ENCODE measurements at regions not wholly inside any gene's neighbourhood (a gene's known extent, or its start where the extent isn't known, plus 50 kb on each side); places are given as distances from the start of the nearest gene placed in this dataset.

DNA sequence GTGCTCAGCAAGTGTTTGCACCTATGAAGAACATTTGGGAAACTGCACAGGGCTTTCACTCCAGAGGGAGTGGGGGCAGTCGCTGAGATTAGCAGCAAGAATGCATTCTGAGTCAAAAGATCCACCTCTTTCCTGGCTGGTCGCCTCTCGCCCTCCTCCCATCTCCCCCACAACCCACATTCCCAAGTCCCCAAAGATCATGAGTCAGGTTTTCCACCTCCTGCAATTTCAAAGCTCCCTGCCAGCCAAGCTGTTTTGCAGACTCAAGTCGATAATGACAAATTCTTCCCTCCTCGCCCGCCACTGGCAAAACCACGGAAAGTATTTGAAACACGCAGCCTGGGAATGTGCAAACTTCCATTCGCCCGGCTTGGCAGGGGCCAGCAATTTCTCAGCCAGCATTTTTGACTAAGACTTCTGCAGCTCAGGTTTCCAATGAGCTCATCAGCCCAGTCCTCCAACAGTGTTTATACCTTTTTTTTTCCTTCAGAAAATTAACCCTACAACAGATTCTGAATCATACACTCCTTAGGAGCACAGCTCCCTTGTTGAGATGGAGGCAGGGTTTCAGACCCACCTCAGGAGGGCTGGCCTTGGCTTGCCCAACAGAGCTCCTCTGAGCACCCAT is 181.4 kb downstream of the SMAD6 start:
- TF ChIP-seq, protein P1, sequence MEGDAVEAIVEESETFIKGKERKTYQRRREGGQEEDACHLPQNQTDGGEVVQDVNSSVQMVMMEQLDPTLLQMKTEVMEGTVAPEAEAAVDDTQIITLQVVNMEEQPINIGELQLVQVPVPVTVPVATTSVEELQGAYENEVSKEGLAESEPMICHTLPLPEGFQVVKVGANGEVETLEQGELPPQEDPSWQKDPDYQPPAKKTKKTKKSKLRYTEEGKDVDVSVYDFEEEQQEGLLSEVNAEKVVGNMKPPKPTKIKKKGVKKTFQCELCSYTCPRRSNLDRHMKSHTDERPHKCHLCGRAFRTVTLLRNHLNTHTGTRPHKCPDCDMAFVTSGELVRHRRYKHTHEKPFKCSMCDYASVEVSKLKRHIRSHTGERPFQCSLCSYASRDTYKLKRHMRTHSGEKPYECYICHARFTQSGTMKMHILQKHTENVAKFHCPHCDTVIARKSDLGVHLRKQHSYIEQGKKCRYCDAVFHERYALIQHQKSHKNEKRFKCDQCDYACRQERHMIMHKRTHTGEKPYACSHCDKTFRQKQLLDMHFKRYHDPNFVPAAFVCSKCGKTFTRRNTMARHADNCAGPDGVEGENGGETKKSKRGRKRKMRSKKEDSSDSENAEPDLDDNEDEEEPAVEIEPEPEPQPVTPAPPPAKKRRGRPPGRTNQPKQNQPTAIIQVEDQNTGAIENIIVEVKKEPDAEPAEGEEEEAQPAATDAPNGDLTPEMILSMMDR (IDR thresholded peaks at IDR 0.05), result no peak
- ChIA-PET POLR2A (no interaction called here), CTCF (no interaction called here)
- DNase-seq (no peak), ATAC-seq (ENCODE audit: poor library complexity) (no peak)
- Mint-ChIP-seq H3K4me3 (no peak overlapping the region), H3K27ac (no peak overlapping the region), H3K27me3 (peaks cover 4% of the 10 kb centered on the region), H3K9me3 (peaks cover 2% of the 10 kb centered on the region), H3K4me1 (ENCODE audit: low read depth) (no peaks in the 10 kb centered on the region), H3K36me3 (ENCODE audit: low read depth) (no peaks in the 10 kb centered on the region)
- no peaks in the 10 kb centered on the region for H3K9me3 ChIP-seq (ENCODE audit: control insufficient read depth in 1 of 2, insufficient read depth in 1 of 2, low read length in 2 of 2)
- intact Hi-C loops (cut with DNase I, micrococcal nuclease), result no loop called here
- H3K27ac ChIP-seq (ENCODE audit: low read depth in 1 of 2, low read length in 2 of 2), result no peak overlapping the region
- no peak overlapping the region for H3K4me3 ChIP-seq (ENCODE audit: low read length)
- H3K4me1 ChIP-seq (ENCODE audit: insufficient read depth, low read length), result no peaks in the 10 kb centered on the region
- no peaks in the 10 kb centered on the region for H3K36me3 ChIP-seq (ENCODE audit: insufficient read depth, low read length)
- peaks cover 0 to 6% of the 10 kb centered on the region in 2 experiments for H3K27me3 ChIP-seq (ENCODE audit: control insufficient read depth in 1 of 2, insufficient read depth in 2 of 2, low read length in 2 of 2)

DNA sequence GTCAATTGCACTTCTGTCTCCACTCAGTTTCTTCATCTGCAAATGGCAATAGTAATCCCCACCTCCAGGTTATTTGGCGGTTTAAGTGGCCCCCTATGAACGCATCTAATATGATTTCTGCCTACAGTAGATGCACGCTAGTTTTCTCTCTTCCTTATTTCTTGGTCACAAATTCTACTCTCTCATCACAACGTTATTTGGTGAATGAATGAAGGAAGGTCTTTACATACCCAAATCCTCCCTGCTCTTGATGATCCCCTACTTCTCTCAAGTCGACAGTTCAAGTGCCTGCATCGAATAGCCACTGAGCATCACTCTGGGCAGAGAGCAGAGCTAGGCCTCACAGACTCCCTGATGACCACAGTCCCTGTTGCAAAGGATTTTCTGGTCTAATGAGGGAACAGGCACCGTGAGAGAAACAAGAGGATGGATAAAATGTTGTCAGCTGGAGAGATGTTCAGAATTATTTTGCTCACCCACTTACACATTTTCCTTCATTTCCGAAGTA is 181.2 kb upstream of the SMAD3 start:
- Mint-ChIP-seq H3K4me3 (no peak overlapping the region), H3K4me1 (ENCODE audit: low read depth) (no peaks in the 10 kb centered on the region), H3K9me3 (peaks cover 3% of the 10 kb centered on the region), H3K27me3 (peaks cover 4% of the 10 kb centered on the region), H3K27ac (no peak overlapping the region), H3K36me3 (ENCODE audit: low read depth) (no peaks in the 10 kb centered on the region)
- no peak for ATAC-seq (ENCODE audit: poor library complexity)
- H3K4me1 ChIP-seq (ENCODE audit: insufficient read depth, low read length), result no peaks in the 10 kb centered on the region
- H3K27ac ChIP-seq (ENCODE audit: low read depth in 1 of 2, low read length in 2 of 2), result no peak overlapping the region
- H3K27me3 ChIP-seq (ENCODE audit: control insufficient read depth in 1 of 2, insufficient read depth in 2 of 2, low read length in 2 of 2), result peaks cover 0 to 6% of the 10 kb centered on the region in 2 experiments
- H3K36me3 ChIP-seq (ENCODE audit: insufficient read depth, low read length), result no peaks in the 10 kb centered on the region
- no peak overlapping the region for H3K4me3 ChIP-seq (ENCODE audit: low read length)
- H3K9me3 ChIP-seq (ENCODE audit: control insufficient read depth in 1 of 2, insufficient read depth in 1 of 2, low read length in 2 of 2), result no peaks in the 10 kb centered on the region
- ChIA-PET POLR2A (no interaction called here), CTCF (no interaction called here)
- DNase-seq, result no peak
- intact Hi-C loops (cut with DNase I, micrococcal nuclease), result no loop called here
- TF ChIP-seq, protein P1 (IDR thresholded peaks at IDR 0.05), result no peak

DNA sequence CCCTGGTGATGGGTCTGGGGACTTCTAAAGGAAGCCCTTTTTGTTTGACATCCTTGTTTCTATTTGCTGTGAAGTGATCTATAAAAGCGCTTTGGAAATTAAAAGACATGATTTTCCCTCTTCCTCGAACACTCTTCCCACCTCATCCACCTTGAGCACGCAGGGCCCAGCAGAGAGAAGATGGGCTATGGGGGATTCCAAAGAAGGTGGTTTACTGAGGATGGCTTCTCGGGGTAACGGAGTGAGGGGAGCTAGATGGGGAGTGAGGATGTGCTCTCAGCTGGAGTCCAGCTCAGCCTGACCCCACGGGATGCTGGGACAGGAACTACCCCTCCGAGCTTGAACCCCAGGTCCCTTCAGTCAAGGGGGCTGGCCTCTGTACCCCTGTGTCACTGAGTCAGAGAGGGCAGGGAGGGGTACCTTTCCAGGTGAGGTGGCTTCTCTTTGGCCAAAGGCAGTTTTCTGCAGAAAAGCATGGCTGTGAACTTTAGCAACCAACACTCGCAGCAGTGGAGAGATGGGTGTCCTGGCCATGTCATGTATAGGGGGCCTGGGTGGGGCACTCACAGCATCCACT is 180.7 kb upstream of the SMAD3 start:
- Histone ChIP-seq H3K27me3 (ENCODE audit: control insufficient read depth in 1 of 2, insufficient read depth in 2 of 2, low read length in 2 of 2) (peaks cover 0 to 6% of the 10 kb centered on the region in 2 experiments), H3K27ac (ENCODE audit: low read depth in 1 of 2, low read length in 2 of 2) (no peak overlapping the region), H3K36me3 (ENCODE audit: insufficient read depth, low read length) (no peaks in the 10 kb centered on the region), H3K4me1 (ENCODE audit: insufficient read depth, low read length) (no peaks in the 10 kb centered on the region), H3K9me3 (ENCODE audit: control insufficient read depth in 1 of 2, insufficient read depth in 1 of 2, low read length in 2 of 2) (peaks cover 0 to under 1% of the 10 kb centered on the region in 2 experiments), H3K4me3 (ENCODE audit: low read length) (no peak overlapping the region)
- Mint-ChIP-seq H3K27ac (no peak overlapping the region), H3K27me3 (peaks cover 4% of the 10 kb centered on the region), H3K4me1 (ENCODE audit: low read depth) (no peaks in the 10 kb centered on the region), H3K36me3 (ENCODE audit: low read depth) (no peaks in the 10 kb centered on the region), H3K9me3 (peaks cover 7% of the 10 kb centered on the region), H3K4me3 (no peak overlapping the region)
- POLR2A ChIA-PET, result no interaction called here
- DNase-seq (peak in 1 of 14 experiments; percentile 5), ATAC-seq (ENCODE audit: poor library complexity) (no peak)
- TF ChIP-seq, protein P1 (IDR thresholded peaks at IDR 0.05), result no peak
- CTCF ChIA-PET, result no interaction called here
- intact Hi-C loops (cut with DNase I, micrococcal nuclease), result no loop called here
